Kidney tubule cell (primary cell): ENCODE measurements at regions not wholly inside any gene's neighbourhood (a gene's known extent, or its start where the extent isn't known, plus 50 kb on each side); places are given as distances from the start of the nearest gene placed in this dataset.
"Not testable (repeated sequence)": the region's sequence is repeated elsewhere in the genome, so short reads cannot be mapped to it uniquely, and the experiment has no call there.

ENCODE experiments used
- DNase-seq: peaks from one replicate; pipeline ENCODE4 v3.0.0-alpha.2; 2018; ENCODE audit warnings: low spot score

DNA sequence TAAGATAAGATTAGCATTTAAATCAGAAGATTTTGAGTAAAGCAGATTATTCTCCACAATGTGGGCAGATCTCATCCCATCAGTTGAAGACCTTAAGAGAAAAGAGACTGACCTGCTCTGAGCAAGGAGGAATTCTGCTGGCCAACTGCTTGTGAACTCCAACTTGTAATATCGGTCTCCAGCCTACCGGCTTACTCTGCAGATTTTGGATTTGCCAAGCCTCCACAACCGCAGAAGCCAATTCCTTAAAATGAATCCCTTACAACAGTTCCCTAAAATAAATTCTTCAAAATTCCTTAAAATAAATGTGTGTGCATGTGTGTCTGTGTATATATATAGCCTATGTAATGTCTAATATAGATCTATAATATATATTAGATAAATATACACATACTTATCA is 107.4 kb upstream of the KLF13 start:
- no peak for DNase-seq

- no peak for DNase-seq
These were observed 104.6 kb upstream of the KLF13 start for GRCh38 chr15:31221936-31222515.

- DNase-seq, result no peak
These were observed 103.8 kb upstream of the KLF13 start for GRCh38 chr15:31222773-31223341.

DNA sequence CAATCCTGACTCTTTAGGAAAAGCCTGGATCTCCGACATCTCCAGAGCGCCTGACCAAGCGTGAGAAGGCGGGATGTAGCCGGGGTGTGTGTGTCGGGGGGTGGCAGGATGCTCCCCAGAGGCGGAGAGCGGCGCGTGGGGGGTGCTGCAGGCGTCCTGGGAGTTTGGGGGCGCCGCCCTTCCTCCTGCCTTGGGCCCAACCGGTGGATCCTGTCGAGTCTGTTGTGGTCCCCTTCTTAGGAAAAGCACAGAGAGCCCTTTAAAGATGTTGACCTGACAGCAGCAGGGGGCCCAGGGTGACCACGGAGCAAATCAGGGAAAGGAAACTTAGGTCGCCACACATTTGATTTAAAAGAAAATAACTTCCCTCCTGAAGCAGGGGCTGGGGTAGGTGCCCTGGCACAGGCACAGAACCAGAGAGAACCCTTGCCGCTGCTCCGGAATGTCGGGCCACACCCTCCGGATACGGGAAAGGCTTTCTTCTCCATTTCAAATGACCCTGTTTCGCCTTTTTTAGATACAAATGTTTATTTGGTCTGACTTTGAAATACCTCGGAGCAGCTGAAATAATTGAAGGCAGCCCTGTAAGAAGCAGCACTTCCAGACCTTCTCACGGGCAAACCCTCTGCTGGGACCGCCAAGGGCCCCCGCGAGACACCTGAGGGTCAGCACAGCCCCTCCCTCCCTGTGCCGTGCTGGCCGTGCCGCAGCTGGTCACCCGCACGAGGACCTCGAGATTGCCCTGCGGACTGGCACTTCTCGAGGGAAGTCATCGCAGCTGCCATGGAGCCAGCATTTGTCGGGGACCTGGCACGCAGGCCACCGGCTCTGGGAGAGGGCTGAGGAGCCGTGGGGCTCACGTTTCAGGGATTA is 102.9 kb upstream of the KLF13 start:
- DNase-seq, result no peak

DNA sequence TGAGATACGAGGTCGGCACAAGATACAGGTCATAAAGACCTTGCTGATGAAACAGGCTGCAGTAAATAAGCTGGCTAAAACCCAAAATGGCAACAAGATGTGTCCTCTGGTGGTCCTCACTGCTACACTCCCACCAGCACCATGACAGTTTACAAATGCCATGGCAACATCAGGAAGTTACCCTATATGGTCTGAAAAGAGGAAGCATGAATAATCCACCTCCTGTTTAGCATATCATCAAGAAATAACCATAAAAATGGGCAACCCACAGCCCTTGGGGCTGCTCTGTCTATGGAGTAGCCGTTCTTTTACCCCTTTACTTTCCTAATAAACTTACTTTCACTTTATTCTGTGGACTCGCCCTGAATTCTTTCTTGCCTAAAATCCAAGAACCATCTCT is 102.0 kb upstream of the KLF13 start:
- DNase-seq, result not testable (repeated sequence)

DNA sequence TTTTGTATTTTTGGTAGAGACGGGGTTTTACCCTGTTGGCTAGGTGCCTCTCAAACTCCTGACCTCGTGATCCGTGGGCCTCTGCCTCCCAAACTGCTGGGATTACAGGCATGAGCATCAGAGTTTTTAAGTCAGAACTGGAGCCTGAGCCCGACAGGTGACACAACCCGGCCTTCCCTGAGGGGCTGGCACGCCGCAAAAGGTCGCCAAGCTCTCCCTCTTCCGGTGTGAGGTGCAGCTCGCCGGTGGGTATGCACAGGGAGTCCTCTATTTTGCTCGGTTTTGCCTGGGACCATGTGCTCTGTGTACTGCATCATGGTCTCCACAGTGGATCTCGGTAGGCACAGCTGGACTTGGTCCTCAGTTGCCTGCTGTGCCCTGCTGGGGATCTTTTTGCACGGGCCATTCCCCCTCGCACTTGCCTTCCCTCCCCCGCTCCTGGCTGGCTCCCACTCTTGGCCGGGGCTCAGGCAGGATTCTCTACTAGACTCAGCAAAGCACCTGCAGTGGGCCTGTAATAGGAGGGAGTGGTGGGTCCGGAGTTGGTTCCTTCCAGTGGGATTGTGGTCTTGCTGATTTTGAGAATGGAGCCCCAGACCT is 101.2 kb upstream of the KLF13 start:
- DNase-seq, result no peak

DNA sequence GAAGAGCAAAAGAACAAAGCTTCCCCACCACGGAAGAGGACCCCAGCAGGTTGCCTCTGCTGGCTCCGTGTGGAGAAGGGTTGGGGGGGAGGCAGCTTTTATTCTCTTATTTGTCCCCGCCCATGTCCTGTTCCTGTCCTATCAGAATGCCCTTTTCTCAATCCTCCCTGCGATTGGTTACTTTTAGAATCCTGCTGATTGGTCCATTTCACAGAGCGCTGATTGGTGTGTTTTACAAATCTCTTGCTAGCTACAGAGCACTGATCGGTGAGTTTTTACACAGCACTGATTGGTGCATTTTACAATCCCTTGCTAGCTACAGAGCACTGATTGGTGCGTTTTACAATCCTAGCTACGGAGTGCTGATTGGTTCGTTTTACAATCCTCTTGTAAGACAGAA is 100.6 kb upstream of the KLF13 start:
- no peak for DNase-seq

DNA sequence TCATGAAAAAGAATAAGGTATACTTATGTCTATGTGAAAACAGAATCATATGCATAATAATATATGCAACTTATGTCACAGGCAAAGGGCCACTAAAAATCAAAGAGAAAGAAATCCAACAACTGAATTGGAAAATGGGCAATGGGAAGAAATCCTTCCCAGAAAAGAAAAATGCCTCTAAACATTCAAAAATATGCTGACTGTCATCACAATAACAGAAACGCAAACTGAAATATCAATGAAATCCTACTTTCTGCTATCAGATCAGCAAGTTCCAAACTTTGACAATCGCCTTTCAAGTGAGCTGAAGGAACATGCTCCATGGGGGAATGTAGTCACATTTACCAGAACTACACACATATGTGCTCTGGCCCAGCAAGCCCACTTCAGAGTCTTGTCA is 99.4 kb upstream of the KLF13 start:
- DNase-seq, result no peak

DNA sequence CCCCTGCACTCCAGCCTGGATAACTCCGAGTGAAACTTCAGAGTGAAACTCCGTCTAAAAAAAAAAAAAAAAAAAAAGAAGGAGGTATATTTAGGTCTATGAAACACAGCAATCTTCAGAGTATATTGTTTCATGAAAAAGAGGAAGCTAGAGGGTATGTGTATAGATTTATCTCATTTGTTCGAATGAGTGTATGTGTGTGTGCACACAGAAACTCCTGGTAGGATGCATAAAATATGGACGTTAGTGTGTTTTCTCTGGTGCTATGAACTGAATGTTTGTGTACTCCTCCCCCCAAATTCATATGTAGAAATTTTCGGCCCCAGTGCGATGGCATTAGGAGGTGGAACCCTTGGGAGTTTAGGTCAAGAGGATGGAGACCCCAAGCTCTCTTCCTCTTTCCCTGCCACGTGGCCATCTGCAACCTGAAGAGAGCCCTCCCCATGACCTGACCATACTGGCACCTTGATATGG is 98.6 kb upstream of the KLF13 start:
- DNase-seq, result no peak

GRCh38 chr15:31228980-31229826 is 97.4 kb upstream of the KLF13 start:
- peak; percentile 20 for DNase-seq

DNA sequence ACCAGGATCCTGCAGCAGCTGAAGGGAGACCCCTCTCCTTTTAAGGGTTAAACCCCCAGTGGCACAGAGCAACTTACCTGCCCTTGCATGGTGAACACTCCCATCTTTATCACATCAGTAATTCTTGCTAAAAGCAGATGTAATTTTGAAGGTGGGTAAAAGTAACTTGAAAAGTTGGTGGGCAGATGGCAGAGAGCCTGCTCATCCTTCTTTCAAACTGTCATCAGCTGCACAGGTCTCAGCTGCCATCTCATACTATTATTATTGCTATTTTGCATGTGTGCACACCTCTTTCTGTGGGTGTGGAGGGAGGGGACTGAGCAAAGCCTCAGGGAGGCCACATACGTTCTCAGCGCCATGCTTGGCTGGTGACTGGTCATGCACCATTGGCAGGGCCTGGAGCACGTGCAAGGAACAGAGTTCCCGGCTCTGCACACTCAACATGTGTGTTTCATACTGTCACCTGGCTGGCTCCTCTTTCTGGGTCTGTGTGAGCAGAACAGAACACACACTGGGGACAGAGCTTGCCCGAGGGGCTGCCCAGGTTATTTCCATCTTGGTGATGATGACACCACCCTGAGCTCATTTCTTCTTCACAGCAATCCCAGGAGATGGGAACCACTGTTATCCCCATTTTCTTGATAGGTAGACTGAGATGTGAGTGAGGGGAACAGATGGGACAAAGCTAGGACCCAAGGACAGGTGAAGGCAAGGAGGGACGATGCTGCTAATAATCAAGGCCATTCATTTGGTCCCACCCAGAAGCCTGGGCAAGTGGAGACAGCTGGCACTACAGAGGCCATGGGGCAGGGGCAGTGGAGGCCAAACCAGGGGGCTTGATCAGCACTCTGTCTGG is 95.8 kb upstream of the KLF13 start:
- DNase-seq, result peak; percentile 55

DNA sequence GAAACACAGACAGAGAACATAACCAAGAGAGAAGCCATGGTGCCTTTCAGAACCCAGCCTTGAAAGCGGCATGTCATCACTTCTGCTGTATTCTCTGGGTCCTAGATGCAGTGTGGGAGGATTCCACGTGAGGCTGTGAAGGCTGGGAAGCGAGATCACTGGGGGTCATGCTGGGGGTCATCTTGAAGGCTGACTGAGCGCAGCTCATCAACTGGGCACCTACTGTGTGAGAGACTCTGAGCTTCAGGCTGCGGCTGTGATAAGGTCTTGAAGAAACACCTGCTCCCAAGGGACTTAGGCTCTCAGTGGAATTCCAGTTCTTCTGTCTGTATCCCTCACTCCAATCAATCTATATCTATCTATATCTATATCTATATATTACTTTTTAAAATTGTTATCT is 91.8 kb upstream of the KLF13 start:
- no peak for DNase-seq

DNA sequence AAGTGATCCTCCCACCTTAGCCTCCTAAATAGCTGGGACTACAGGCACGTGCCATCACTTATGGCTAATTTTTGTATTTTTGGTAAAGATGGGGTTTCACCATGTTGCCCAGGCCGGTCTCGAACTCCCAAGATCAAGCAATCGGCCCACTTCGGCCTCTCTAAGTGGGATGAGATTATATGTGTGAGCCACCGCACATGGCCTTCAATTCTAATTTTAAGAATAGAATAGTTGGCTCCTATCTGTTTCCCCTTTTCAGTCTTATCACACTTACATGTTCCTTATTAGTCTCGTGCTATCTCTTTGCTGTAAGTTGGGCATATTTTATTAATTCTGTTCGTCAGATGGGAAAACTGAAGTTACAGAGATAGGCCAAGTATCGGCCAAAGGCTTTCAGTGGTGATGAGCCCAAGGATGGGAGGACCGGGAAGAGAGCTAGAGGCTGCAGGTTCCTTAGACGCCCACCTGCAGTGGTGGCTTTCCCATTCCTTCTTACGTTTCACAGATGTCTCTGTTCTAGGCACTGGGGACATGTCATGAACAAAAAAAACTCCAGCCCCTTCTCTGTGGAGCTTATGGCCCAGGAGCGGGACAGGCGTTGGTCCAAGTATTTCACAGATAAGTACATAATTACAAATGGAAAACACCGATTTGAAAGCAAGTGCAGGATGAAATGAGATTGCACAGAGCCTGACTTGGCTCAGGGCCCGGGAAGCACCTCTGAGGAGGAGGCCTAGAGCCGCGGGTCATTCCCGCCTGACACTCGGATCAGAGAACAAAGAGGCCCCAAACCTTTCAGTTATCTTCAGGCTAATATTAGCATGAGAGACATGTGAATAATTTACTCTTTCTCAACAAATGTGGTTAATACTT is 91.1 kb upstream of the KLF13 start:
- DNase-seq, result peak; percentile 40

DNA sequence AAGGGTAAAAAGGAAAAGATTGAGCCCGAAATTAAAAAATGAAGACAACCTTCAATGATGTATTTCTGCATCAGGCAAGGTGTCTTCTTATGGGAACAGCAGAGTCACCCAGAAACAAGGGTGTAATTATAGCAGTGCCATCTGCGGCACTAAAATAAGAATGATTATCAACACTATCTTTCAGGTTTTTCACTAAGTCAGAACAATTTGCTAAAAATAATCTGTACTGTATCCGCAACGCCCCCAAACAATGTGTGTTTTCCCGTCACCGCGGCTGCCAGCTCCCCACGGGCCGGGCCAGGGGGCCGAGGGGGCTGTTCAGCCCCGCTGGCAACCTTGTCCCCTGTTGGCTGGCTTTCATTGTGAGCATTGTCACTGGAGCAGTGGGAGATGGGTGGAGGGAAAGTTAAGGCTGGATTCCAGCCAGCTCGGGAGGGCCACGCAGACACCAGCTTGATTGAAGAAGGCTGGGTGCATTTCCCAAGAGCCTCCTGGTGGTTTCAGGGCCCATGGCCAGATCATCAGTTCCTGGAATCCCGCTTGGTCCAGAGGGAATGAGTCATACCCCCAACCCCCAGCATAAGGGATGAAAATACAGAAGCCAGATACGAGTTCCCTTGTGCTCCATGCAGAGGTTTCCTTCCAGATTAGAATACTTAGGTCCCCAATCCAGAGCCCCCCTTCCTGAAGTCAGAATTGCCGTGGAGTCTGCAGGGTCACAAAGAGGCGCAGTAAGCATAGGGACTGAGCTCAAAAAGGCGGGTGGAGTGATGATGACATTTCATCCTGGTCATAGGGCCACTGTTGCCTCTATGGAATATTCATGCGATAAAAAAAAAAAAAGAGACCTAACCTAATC is 90.2 kb upstream of the KLF13 start:
- peak; percentile 87 for DNase-seq

DNA sequence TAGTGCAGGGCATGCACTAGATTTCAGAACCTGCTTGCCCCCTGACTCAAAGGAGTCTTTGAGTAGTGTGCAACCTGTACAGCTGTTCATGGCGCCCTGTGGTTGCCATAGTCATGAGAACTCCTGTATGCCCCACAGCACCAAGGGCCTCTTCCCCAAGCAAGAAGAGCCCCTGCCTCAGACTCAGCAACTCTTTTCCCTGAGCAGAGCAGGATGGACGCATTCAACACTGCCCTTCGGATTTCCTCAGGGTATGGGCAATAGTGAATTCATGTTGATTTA is 89.7 kb upstream of the KLF13 start:
- no peak for DNase-seq

- DNase-seq, result no peak
These were observed 87.7 kb upstream of the KLF13 start for GRCh38 chr15:31238906-31239305.

DNA sequence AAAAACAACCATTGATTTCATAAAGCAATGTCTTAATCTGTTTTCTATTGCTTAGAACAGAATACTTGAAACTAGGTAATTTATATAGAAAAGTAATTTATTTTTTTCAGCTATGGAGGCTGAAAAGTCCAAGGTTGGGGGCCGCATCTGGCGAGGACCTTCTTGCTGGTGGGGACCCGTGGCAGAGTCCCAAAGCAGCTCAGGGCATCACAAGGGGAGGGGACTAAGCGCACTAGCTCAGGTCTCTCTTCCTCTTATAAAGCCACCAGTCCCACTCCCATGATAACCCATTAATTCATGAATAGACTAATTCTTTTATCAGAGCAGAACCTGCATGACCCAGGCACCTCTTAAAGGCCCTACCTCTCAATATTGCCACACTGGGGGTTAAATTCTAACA is 87.2 kb upstream of the KLF13 start:
- no peak for DNase-seq

DNA sequence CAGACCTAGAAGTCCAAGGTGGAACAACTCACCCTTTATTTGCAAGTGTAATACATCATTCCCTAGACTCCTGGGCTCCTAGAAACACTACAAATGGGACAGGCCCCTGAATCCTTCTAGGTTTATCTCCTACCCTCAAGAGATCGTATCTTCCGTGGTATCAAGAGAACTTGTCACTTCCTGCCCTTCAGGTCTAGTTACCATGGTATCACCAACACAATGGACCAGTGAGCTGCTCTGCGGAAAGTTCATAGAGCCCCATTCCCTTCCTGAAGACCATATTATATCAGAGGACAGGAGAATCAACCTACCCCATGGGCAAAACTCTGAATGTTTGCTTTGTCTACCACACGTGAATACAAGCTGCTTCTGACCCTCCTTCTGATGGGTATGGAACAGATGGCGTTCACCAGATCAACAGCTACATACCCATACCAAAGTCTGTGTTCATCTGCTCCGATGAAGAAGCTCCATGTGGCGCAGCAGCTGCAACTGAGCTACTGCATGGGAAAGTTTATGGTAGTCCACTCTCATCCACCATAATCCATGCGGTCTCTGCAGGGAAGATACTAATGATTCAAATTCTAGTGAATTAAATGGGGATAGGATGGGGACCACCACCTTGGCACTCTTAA is 84.6 kb upstream of the KLF13 start:
- DNase-seq, result no peak

GRCh38 chr15:31243895-31244294 is 82.7 kb upstream of the KLF13 start:
- DNase-seq, result no peak
